Endothelial cell of umbilical vein (primary cell): ENCODE measurements at regions not wholly inside any gene's neighbourhood (a gene's known extent, or its start where the extent isn't known, plus 50 kb on each side); places are given as distances from the start of the nearest gene placed in this dataset.

Source experiments
- BruUV-seq: library from RNA; stranded (reverse); fragments of 400-500 nt; replicated peaks from 2 replicates; lab custom pipeline; 2021; lab: Mats Ljungman, UMichigan
- CTCF ChIA-PET: fragments of 300-600, 350-600 bp; sonication (Branson Sonifier 250); formaldehyde crosslinking; loops from one replicate; lab custom pipeline; 2021; ENCODE audit warnings: antibody characterized with exemption, inconsistent platforms; lab: Charles Lee
- POLR2A ChIA-PET: fragments of 300-600, 350-600 bp; sonication (Branson Sonifier 250); formaldehyde crosslinking; loops from one replicate; lab custom pipeline; 2021; ENCODE audit warnings: antibody characterized with exemption, inconsistent platforms; lab: Charles Lee
- DNase-seq: peaks from one replicate; pipeline ENCODE4 v3.0.0-alpha.2; 2011; ENCODE audit warnings: low read depth, low spot score
- FAIRE-seq: peaks from 2 replicates; lab custom pipeline; 2011; peaks lifted over from hg19 to GRCh38; lab: Jason Lieb, UNC
- H2AFZ ChIP-seq: 2 replicates; pipeline ENCODE4 v1.6.0; 2012; ENCODE audit warnings: low read depth, low read length, control low read depth, inconsistent platforms
- H3K27ac ChIP-seq: 2 replicates; pipeline ENCODE4 v1.5.1; 2011; ENCODE audit warnings: low read depth, mild to moderate bottlenecking, control low read depth, low read length, moderate library complexity; ENCODE audit not compliant: insufficient read depth
- H3K27me3 ChIP-seq, 2 experiments: 2 replicates each; pipeline versions ENCODE4 v1.6.0 to v1.6.1; 2011; ENCODE audit warnings: low read length in 2 of 2, mixed read lengths in 1 of 2; ENCODE audit not compliant: control insufficient read depth in 2 of 2, insufficient read depth in 2 of 2
- H3K36me3 ChIP-seq, 2 experiments: 2 replicates in 1 of 2; 3 replicates in 1 of 2; pipeline ENCODE4 v1.5.1; 2011; ENCODE audit warnings: low read length in 2 of 2, mild to moderate bottlenecking in 1 of 2, moderate library complexity in 1 of 2; ENCODE audit not compliant: control insufficient read depth in 2 of 2, insufficient read depth in 2 of 2; ENCODE audit errors: extremely low read depth in 1 of 2
- H3K4me1 ChIP-seq: 3 replicates; pipeline ENCODE4 v1.5.1; 2011; ENCODE audit warnings: mild to moderate bottlenecking, low read length; ENCODE audit not compliant: control insufficient read depth, insufficient read depth; ENCODE audit errors: extremely low read depth
- H3K4me2 ChIP-seq: 2 replicates; pipeline ENCODE4 v1.6.1; 2011; ENCODE audit warnings: low read length, control low read depth, mixed read lengths; ENCODE audit not compliant: insufficient read depth
- H3K4me3 ChIP-seq, 3 experiments: fragments of 200-600 bp in 1 of 3; sonication (generic), shearing (Covaris generic) in 1 of 3; replicated peaks in 1 of 3; 2 replicates each; pipeline ENCODE4 v1.5.1; 2011 to 2016; ENCODE audit warnings: control low read depth in 3 of 3, low read length in 3 of 3, mild to moderate bottlenecking in 2 of 3, inconsistent platforms in 1 of 3, low read depth in 1 of 3, moderate library complexity in 1 of 3; ENCODE audit not compliant: insufficient read depth in 1 of 3
- H3K79me2 ChIP-seq: 2 replicates; pipeline ENCODE4 v1.6.0; 2012; ENCODE audit warnings: low read length, inconsistent platforms; ENCODE audit not compliant: control insufficient read depth, insufficient read depth
- H3K9ac ChIP-seq: replicated peaks from 2 replicates; pipeline ENCODE3; 2011; ENCODE audit warnings: low read length, control low read depth; ENCODE audit not compliant: insufficient read depth; ENCODE audit errors: extremely low read depth
- H3K9me1 ChIP-seq: replicated peaks from 3 replicates; pipeline ENCODE4 v1.6.0; 2011; ENCODE audit warnings: mild to moderate bottlenecking, low read length; ENCODE audit not compliant: control insufficient read depth, insufficient read depth; ENCODE audit errors: extremely low read depth
- H3K9me3 ChIP-seq: replicated peaks from 2 replicates; pipeline ENCODE4 v1.5.1; 2012; ENCODE audit warnings: low read length, inconsistent platforms; ENCODE audit not compliant: control insufficient read depth, insufficient read depth
- H4K20me1 ChIP-seq: replicated peaks from 2 replicates; pipeline ENCODE3; 2011; ENCODE audit warnings: mild to moderate bottlenecking, low read length; ENCODE audit not compliant: control insufficient read depth, insufficient read depth; ENCODE audit errors: extremely low read depth
- CTCF ChIP-seq, 2 donors: IDR thresholded peaks; 1 replicate in 1 of 2; 2 replicates in 1 of 2; pipeline ENCODE4 v1.5.1; 2011; ENCODE audit warnings: low read length in 2 of 2, mild to moderate bottlenecking in 2 of 2, moderate library complexity in 2 of 2, control low read depth in 1 of 2, inconsistent platforms in 1 of 2, low read depth in 1 of 2; ENCODE audit not compliant: insufficient read depth in 1 of 2; ENCODE audit errors: extremely low read depth in 1 of 2
- EZH2 ChIP-seq: IDR thresholded peaks from 2 replicates; pipeline ENCODE4 v1.6.1; 2012; ENCODE audit warnings: borderline replicate concordance, low read depth, mild to moderate bottlenecking, moderate library complexity, low read length, inconsistent platforms; ENCODE audit not compliant: severe bottlenecking
- FOS ChIP-seq: IDR thresholded peaks from 2 replicates; pipeline ENCODE4 v1.6.1; 2011; ENCODE audit warnings: mild to moderate bottlenecking, low read length, moderate library complexity, borderline replicate concordance; ENCODE audit not compliant: insufficient read depth
- GATA2 ChIP-seq: IDR thresholded peaks from 2 replicates; pipeline ENCODE4 v1.7.0; 2011; ENCODE audit warnings: low read depth, mild to moderate bottlenecking, moderate library complexity, mixed read lengths, low read length; ENCODE audit not compliant: insufficient read length, insufficient read depth
- JUN ChIP-seq: IDR thresholded peaks from 2 replicates; pipeline ENCODE4 v1.6.1; 2011; ENCODE audit warnings: borderline replicate concordance, low read depth; ENCODE audit not compliant: insufficient read length, insufficient read depth
- MAX ChIP-seq: IDR thresholded peaks from 2 replicates; pipeline ENCODE4 v1.6.1; 2011; ENCODE audit not compliant: insufficient read depth, insufficient read length
- MYC ChIP-seq: IDR thresholded peaks from one replicate; pipeline ENCODE4 v1.6.1; 2011; ENCODE audit warnings: mild to moderate bottlenecking, low read depth, low read length
- POLR2A ChIP-seq: IDR thresholded peaks from 2 replicates; pipeline ENCODE4 v1.6.1; 2012; ENCODE audit warnings: low read depth, mild to moderate bottlenecking, control low read depth, low read length
- POLR2AphosphoS5 ChIP-seq: IDR thresholded peaks from 2 replicates; pipeline ENCODE4 v1.6.1; 2012; ENCODE audit warnings: low read depth, mild to moderate bottlenecking, control low read depth, low read length, moderate library complexity; ENCODE audit not compliant: insufficient read depth
- dilution Hi-C: fragments of 300-500 bp; cut with MboI; formaldehyde crosslinking; loops from one replicate; pipeline ENCODE4 v1.15.0; 2019; ENCODE audit warnings: low sequenced_read_pairs; ENCODE audit not compliant: extremely low pct_ligation_motif_present
- intact Hi-C: fragments of 100-400 bp; cut with micrococcal nuclease; formaldehyde crosslinking; loops from one replicate; pipeline ENCODE4 v1.10.0; 2022

GRCh38 chr3:154598166-154598565 is 168.2 kb upstream of the GPR149 start:
- H4K20me1 ChIP-seq = no peaks in the 10 kb centered on the region
- H2AFZ ChIP-seq = no peak overlapping the region
- no peaks in the 10 kb centered on the region for H3K36me3 ChIP-seq
- H3K4me1 ChIP-seq = no peaks in the 10 kb centered on the region
- H3K27ac ChIP-seq = no peak overlapping the region
- H3K9ac ChIP-seq = no peak overlapping the region
- CTCF ChIA-PET = no interaction called here
- H3K79me2 ChIP-seq = no peaks in the 10 kb centered on the region
- FAIRE-seq = no peak
- intact Hi-C loops (no loop called here), dilution Hi-C loops (no loop called here)
- no peaks in the 10 kb centered on the region for H3K9me1 ChIP-seq
- no peak for DNase-seq
- H3K9me3 ChIP-seq = no peaks in the 10 kb centered on the region
- no peaks in the 10 kb centered on the region for H3K27me3 ChIP-seq
- no peak overlapping the region for H3K4me2 ChIP-seq
- no TSS peak for BruUV-seq
- H3K4me3 ChIP-seq = no peak overlapping the region
- TF ChIP-seq CTCF (IDR thresholded peaks at IDR 0.05; ENCODE audit: extremely low read depth in 1 of 2, insufficient read depth in 1 of 2, low read depth in 1 of 2, low read length in 2 of 2) = no peak
- no peak for TF ChIP-seq POLR2AphosphoS5
- no peak for TF ChIP-seq JUN
- no peak for TF ChIP-seq POLR2A
- TF ChIP-seq EZH2 = no peak
- no peak for TF ChIP-seq FOS
- TF ChIP-seq MAX = no peak
- TF ChIP-seq MYC = no peak
- TF ChIP-seq GATA2 = no peak
- POLR2A ChIA-PET = no interaction called here
